ENCODE measurements at regions not wholly inside any gene's neighbourhood (a gene's known extent, or its start where the extent isn't known, plus 50 kb on each side); places are given as distances from the start of the nearest gene placed in this dataset.

GRCh38 chr2:146207417-146207816 is 1637.4 kb upstream of the ACVR2A start:
- TF ChIP-seq EP300 (IDR thresholded peaks at IDR 0.05) (no peak), CTCF (IDR thresholded peaks at IDR 0.05) (no peak)
